Fibroblast of skin of scalp (primary cell): ENCODE measurements at regions not wholly inside any gene's neighbourhood (a gene's known extent, or its start where the extent isn't known, plus 50 kb on each side); places are given as distances from the start of the nearest gene placed in this dataset.
A peak's percentile ranks its signal among the peaks of the same experiment; 100 is the strongest.
"Not testable (repeated sequence)": the region's sequence is repeated elsewhere in the genome, so short reads cannot be mapped to it uniquely, and the experiment has no call there.

Experiments used
- DNase-seq: peaks from one replicate; pipeline ENCODE4 v3.0.0-alpha.2; 2013

DNA sequence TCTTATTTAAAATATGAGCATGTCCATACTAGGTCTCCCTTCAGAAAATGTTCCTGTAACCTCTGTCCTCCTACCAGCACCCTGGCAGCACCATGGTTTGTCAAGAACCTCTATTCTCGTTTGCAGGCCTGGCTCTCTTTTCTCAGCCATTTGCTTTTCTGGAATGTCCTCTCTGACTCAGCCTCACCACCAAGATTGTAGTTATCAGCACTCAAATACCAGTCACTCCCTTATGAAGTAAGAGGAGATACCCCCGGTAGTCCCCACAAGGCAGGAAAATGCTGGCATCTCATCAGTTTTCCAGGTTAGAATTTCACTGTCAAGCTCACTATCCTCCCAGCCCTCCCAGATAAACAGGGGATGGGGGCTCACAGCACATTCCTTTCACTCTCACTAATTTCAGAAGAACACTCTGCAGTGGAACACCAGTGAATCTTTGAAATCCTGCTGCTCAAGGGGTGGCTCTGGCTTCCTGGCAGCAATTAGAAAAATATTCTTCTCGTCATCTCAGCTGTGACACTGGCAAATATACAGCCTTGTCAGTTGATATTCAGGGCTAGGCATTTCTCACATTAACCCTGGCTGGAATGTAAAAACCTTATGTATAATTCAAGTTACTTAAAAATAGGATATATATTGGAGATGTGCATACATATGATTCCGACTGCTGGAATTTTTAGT, 129.2 kb downstream of the TBX18 start:
- peak; percentile 71 for DNase-seq

DNA sequence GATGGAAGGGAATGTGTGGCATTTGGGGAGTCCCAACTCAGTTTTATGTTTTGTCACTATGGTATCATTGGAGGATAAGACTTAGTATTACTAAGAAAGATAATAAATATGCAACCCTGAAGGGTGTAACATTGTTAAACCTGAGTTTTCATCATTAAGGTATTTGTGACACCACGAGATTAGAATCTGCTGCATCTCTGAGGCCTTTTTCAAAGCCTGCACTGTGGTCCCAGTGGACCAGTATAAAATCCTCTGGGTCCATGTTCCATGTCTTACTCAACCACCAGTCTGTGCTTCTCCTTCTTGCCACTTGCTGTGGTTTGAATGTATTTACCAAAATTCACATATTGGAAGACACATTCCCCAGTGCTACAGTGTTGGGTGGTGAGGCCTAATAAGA, 130.6 kb downstream of the TBX18 start:
- DNase-seq, result peak; percentile 74

DNA sequence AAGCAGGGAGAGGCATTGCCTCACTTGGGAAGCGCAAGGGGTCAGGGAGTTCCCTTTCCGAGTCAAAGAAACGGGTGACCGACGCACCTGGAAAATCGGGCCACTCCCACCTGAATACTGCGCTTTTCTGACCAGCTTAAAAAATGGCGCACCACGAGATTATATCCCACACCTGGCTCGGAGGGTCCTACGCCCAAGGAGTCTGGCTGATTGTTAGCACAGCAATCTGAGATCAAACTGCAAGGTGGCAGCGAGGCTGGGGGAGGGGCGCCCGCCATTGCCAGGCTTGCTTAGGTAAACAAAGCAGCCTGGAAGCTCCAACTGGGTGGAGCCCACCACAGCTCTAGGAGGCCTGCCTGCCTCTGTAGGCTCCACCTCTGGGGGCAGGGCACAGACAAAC, 137.9 kb downstream of the TBX18 start:
- not testable (repeated sequence) for DNase-seq

DNA sequence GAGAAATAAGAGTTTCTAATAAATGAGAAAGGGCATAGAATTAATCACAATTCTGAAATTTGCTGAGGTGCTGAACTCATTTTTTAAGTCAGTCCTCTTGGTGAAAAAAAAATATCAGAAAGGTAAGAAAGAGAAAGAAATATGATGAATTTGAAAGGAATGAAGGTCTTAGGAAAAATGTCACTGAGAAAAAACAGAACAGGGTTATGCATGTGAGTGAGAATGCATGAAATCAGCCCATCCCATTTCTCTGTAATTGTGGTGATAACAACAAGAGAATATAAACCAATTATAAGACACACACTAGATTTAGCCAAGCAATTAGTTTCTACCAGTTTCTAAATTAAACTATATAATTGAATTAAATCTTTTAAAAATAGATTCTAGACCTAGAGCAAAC, 138.9 kb downstream of the TBX18 start:
- DNase-seq, result no peak

DNA sequence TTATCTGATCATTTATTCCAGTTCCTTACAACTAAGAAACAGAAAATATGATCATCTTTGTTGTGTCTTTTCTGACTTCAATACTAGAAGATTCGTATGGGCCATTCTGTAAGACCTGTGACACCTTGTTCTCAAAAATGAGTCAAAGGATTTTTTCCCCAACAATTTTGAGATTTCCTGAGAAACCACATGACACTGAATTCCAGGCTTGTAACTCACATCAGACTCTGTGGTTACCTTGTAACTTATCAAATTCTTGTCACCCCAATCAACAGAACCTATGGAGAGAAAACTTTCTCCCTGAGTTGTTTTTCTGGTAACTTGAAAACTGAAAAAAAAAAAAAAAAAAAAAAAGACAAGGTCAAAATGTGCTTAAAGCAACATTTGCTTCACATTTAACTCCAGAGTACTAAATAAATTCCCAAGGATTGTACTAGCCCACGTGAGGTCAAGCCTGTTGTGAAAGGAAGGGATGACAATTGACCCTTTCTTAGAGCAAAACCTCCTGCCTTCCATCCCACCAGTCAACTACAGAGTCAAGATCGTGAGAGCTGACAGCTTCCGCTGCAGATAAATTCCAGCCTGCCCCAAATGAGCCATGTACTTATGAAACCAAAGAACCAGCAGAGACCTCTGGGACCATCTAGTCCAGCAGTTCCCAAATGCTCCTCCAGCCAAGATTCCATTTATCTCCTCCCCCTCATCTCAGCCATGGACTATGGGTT, 140.3 kb downstream of the TBX18 start:
- peak; percentile 85 for DNase-seq

DNA sequence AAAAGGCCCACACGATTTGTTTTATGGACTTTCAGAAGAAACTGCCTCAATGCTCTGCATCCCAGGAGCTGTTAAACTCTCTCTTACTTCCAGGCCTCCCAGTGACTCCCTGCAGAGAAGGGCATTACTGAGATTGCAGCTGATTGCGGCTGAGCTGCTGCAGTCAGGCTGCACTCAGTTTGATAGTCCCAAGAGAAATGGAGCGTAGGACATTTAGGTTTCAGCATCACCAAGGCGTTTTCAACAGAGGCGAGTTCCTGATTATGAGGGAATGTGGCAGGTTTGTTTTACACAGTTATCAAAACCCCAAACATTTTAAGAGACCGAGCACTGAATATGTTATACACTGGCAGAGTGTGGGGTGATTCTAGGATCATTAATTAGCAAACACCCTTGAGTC, 145.6 kb downstream of the TBX18 start:
- peak; percentile 89 for DNase-seq

DNA sequence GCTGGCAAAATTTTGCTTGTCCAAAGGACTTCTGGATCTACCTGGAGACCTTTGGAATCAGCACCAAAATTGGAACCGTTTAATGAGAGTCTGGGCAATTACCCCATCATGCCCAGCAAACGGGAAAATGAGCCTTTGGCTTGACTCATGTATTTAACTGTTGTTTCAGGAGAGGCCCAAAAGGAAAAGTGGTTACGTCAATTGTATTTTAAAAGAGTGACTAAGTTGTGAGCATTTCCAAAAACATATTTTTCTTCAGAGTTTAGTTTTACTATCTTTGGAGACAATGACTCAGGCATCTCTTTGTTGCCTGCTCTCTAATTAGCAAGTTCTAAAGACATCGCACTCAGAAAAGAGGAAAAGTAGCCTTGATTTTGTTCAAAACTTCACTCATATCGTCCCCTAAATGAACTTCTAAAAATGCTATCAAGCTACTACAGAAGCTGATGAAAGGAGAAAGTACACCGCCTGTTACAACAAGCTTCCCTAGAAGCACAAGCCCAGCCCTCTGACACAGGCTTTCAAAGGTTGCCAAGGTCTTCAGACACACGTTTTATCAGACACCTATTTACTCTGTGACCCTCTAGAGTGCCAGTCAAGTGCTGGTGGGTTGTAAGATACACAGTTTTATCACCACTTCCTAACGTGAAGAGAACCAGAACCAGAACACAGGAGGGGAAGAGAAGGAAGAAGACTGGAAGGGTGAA, 146.2 kb downstream of the TBX18 start:
- DNase-seq, result peak; percentile 93

DNA sequence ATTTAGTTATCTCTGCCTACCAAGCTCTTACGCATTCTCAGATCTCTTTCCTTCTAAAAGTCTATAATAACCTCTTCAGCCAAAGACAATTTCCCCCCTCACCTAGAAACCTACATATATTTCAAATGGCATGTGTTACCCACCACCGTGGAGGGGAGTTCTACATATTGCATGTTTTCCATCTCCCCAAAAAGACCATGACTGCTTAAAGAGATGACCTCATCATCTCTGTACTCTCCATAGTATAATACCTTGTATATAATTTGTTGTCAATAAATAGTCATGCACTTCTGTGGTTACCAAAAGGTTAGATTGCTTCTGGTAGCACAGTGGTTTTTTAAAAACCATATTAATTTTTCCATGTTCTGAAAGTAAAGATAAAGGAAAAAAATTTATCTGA, 148.4 kb downstream of the TBX18 start:
- DNase-seq, result no peak

DNA sequence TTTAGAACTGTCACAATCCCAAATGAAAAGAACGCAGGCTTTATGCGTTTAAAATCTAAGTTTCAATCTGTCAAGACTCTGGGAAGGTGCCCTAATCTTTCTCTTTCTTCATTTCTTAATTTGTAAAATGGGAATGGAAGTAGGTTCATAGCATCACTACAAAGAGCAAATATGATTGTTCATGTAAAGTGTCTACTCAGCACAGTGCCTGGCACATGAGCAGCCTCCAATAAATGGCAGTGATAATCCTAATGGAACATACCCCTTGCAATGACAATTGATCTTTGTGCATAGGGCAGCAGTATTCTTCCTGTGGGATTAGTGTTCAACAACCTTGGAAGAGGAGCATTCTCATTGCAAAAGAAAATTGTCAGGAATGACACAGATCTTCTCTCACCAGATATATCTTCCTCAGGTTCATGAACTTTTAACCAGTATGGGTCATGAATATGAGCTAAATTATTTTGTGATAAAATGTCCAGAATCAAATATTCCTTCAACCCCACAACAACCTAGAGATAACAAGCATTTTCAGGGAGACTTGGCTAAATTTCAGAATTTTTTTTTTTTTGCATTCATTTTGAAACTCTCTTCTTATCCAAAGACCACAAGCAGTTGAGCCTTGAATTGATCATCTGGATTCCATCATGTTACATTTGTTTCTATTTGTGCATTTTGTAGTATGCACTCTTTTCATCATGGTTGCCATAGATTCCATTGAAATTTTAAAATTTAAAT, 149.1 kb downstream of the TBX18 start:
- no peak for DNase-seq

DNA sequence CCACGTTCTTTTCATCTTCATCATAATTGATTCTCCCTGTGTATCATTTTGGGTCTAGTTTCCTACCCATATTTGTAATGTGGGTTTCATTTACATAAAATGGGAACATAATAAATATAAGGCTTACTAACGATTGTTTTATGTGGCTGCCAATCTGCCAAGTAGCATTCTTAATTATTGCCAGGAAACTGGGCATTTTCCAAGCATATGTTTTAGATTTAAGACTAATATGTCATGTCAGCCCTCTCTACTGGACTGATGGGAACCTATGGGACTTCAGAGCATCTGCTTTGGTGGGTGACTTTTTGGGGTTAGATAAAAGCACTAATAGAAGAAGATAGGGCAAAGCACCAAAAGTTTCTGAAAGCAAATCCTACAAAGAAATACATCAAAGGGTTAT, 157.5 kb downstream of the TBX18 start:
- peak; percentile 63 for DNase-seq

DNA sequence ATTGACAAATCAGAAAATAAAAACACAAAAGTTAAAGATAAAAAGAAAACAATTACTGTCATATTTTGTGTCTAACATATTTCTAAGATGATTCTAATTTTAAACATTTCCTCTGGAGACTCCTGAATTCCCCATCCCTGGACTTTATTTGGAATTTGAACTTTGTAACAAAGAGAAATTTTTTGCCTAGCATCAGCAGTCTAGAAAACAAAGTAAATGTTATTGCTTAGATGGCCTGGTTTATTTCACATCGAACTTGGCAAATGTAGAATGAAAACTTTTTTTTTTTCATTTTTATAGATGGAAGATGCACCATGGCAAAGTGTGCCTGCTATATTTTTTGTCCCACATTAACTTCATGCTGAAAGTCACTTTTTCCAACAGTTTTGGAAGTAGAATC, 159.1 kb downstream of the TBX18 start:
- peak; percentile 40 for DNase-seq

DNA sequence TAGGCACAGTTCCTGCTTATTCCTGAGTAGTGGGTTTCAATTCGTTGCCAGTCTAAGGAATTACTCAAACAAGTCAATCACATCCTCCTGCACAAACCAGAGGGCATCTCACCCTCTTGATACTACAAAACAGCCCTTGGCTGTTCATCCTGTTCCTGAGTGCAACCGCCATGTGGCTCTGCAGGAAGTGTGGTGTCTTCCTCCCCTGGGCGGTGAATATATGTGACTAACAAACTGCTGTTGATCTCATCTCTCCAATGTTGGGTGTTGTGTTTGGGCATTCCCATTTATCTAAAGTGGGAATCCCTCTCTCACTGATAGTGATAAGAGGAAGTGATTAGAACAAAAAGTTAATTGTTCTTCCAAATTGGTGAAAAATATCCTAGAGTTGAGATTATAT, 163.0 kb downstream of the TBX18 start:
- no peak for DNase-seq

DNA sequence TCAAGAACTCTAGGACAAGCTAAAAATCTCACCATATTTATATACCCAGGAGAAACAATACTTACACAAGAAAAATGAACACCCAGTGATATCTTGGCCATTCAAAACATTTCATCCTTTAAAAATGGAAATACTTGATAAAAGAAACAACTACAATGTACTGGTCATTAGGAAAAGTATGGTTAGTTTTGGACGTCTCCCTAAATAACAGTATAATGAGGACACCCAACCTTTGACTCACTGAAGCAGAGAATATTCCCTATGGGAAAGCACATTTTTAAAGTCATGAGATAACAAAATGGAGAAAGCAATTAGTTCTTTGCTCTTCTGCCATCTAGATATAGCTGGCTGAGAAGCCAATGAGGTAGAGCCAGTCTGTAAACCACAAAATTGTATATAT, 164.4 kb downstream of the TBX18 start:
- no peak for DNase-seq

DNA sequence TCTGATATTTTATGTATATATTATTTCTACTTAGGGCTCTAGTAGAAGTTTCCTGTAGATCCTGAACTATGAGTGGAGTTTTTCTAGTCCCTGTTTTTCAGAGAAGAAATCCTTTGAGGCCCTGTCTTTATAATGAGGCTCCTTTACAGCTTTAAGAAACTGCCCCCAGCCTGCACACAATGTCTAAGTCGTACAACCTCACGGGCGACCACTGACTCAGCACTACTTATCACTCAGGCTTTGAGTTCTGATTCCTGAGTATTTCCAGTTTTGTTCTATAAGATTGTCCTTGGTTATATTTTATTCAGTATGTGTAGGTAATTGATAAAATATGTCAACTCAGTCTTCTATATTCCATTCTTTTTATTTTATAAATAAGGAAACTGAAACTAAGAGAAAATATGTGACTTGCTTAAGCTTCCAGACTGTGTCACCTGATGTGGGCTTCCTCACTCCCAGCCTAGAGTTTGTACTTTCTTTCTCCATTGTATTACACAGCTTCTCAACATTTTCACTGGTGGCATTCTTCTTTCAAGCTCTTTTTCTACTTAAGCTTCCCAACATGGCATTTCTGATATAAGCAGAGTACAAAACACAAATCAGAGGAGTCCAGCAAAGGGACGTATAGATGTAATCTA, 167.0 kb downstream of the TBX18 start:
- peak; percentile 11 for DNase-seq

DNA sequence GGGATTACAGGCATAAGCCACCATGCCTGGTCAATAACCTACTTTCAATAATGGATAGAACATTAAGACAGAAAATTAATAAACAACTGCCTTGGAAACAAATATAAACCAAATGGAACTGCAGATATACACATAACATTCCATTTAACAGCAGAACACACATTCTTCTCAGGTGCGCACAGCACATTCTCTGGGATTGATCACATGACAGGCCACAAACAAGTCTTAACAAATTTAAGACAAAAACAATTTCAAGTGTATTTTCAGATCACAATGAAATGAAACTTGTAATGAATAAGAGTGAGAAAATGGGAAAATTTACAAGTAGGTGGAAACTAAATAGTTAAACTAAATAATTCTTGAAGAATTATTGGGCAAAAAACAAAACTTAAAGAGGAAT, 167.9 kb downstream of the TBX18 start:
- no peak for DNase-seq

DNA sequence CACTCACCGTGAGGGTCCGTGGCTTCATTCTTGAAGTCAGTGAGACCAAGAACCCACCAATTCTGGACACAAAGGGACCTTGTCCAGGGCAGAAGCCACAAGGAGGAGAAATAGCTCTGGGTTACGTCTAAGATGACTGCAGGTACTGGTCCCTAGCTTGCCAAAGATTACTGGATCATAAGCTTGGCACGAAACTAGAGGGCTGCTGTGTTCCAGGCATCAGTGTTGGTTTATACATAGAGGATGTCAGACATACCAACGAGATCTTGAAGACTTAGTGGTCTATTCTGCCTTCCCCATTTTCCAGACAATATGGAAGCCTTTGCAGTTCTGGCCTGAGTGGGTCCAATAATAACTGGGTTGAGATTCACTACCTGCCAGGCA, 175.7 kb downstream of the TBX18 start:
- no peak for DNase-seq

DNA sequence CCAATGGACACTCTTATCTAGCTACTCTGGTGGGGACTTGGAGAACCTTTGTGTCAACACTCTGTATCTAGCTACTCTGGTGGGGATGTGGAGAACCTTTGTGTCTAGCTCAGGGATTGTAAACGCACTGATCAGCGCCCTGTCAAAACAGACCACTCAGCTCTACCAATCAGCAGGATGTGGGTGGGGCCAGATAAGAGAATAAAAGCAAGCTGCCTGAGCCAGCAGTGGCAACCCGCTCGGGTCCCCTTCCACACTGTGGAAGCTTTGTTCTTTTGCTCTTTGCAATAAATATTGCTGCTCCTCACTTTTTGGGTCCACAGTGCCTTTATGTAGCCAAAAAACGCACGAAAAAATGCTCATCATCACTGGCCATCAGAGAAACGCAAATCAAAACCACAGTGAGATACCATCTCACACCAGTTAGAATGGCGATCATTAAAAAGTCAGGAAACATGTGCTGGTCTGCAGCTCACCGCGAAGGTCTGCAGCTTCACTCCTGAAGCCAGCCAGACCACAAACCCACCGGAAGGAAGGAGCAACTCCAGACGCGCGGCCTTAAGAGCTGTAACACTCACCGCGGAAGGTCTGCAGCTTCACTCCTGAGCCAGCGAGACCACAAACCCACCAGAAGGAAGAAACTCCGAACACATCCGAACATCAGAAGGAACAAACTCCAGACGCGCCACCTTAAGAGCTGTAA, 176.3 kb downstream of the TBX18 start:
- not testable (repeated sequence) for DNase-seq

DNA sequence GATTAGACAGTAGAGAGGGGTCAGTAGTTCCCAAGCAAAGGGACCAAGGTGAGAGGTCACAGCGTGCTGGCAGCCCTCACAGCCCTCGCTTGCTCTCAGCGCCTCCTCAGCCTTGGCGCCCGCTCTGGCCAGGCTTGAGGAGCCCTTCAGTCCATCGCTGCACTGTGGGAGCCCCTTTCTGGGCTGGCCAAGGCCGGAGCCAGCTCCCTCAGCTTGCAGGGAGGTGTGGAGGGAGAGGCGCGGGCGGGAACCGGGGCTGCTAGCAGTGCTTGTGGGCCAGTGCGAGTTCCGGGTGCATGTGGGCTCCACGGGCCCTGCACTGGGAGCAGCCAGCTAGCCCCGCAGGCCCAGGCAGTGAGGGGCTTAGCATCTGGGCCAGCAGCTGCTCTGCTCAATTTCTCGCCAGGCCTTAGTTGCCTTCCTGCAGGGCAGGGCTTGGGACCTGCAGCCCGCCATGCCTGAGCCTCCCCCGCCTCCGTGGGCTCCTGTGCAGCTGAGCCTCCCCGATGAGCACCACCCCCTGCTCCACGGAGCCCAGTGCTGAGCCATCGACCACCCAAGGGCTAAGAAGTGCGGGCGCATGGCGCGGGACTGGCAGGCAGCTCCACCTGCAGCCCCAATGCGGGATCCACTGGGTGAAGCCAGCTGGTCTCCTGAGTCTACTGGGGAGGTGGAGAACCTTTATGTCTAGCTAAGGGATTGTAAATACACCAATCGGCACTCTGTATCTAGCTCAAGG, 177.0 kb downstream of the TBX18 start:
- DNase-seq, result not testable (repeated sequence)

DNA sequence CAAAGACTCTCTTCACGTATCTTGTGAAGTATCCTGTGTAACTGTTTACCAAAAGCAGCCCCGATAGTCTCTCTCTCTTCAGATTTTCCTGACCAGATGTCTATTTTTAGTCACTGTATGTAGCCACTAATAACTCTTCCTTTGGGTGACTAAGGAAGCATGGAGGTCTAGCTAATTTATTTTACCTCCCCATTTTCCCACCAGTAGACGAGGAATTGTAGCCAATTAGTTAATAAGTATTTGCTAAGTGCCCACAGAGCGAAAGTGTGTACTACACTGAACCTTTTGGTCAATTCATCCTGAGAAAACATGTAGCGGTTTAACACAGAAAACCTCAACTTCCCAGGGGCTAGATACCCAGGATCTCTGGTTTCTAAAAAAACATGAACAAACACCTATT, 180.6 kb downstream of the TBX18 start:
- no peak for DNase-seq

DNA sequence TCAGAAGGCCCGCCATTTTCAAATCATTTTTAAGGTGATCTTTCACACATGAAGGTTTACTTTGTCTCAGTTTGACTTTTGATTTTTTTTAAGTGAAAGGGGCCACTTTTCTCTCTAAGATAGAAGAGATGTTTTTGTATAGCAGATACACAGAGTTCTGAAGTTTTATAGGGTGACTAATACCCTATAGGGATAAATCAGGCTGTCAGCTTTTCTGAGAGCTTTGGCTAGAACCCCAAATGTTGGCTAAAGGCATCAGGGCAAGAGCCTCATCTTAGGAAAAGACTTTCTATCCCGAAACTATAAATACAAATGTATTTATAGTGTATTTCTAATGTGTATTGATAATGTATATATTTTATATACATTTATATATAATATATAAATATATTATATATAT, 181.4 kb downstream of the TBX18 start:
- DNase-seq, result peak; percentile 40
